K562 (cell line): ENCODE measurements at regions not wholly inside any gene's neighbourhood (a gene's known extent, or its start where the extent isn't known, plus 50 kb on each side); places are given as distances from the start of the nearest gene placed in this dataset.

Experiments used
- BACH1 ChIP-seq: fragments of 200-800 bp; sonication (Bioruptor generic); IDR thresholded peaks from 2 replicates; pipeline ENCODE4 v1.6.1; 2016; ENCODE audit warnings: missing genetic modification characterization, missing compliant biosample characterization
- CBFB ChIP-seq: sonication (generic); formaldehyde crosslinking; IDR thresholded peaks from 2 replicates; pipeline ENCODE4 v1.4.0; 2020; ENCODE audit warnings: mild to moderate bottlenecking, missing genetic modification reagents
- CBX3 ChIP-seq, 2 experiments: IDR thresholded peaks; 1 replicate in 1 of 2; 2 replicates in 1 of 2; pipeline ENCODE4 v1.6.1; 2012; ENCODE audit warnings: inconsistent platforms in 2 of 2, low read length in 2 of 2, borderline replicate concordance in 1 of 2, control low read depth in 1 of 2
- EP300 ChIP-seq: IDR thresholded peaks from 2 replicates; pipeline ENCODE4 v1.6.1; 2012; ENCODE audit warnings: low read length, improper control_type of control experiment
- EP400 ChIP-seq: fragments of 450-650 bp; IDR thresholded peaks from 2 replicates; pipeline ENCODE4 v1.6.1; 2017; ENCODE audit warnings: antibody characterized with exemption, mild to moderate bottlenecking, moderate library complexity
- FOXK2 ChIP-seq, 2 experiments: fragments of 450-650 bp; IDR thresholded peaks in 1 of 2; conservative IDR thresholded peaks in 1 of 2; 2 replicates each; pipeline ENCODE4 v1.6.1; 2016; ENCODE audit warnings: low read depth in 2 of 2, mild to moderate bottlenecking in 1 of 2
- GTF3C2 ChIP-seq: IDR thresholded peaks from 3 replicates; pipeline ENCODE4 v1.6.1; 2011; ENCODE audit warnings: borderline replicate concordance, mild to moderate bottlenecking, moderate library complexity; ENCODE audit not compliant: insufficient read length; ENCODE audit errors: extremely low read depth
- MAZ ChIP-seq, 2 experiments: fragments of 450-650 bp in 1 of 2; sonication (generic) in 1 of 2; formaldehyde crosslinking; IDR thresholded peaks in 1 of 2; conservative IDR thresholded peaks in 1 of 2; 2 replicates each; pipeline versions ENCODE4 v1.4.0 to v1.5.0; 2020; ENCODE audit warnings: mild to moderate bottlenecking in 1 of 2, missing genetic modification reagents in 1 of 2
- RCOR1 ChIP-seq, 2 experiments: IDR thresholded peaks; 2 replicates each; pipeline ENCODE4 v1.6.1; 2012; ENCODE audit warnings: low read depth in 2 of 2, low read length in 2 of 2, borderline replicate concordance in 1 of 2, improper control_type of control experiment in 1 of 2
- ZBTB40 ChIP-seq, 2 experiments: fragments of 450-650 bp in 1 of 2; sonication (generic) in 1 of 2; formaldehyde crosslinking in 1 of 2; IDR thresholded peaks; 2 replicates each; pipeline versions ENCODE4 v1.7.1 to v1.9.0; 2016 to 2022; ENCODE audit warnings: inconsistent platforms in 1 of 2, mild to moderate bottlenecking in 1 of 2, missing genetic modification reagents in 1 of 2
- ZKSCAN1 ChIP-seq: fragments of 150-350 bp; IDR thresholded peaks from 2 replicates; pipeline ENCODE4 v1.6.1; 2016; ENCODE audit warnings: low read depth, low read length
- ZNF76 ChIP-seq: fragments of 250-450 bp; sonication (Bioruptor Pico); IDR thresholded peaks from 2 replicates; pipeline ENCODE4 v1.4.0; 2020; ENCODE audit warnings: mild to moderate bottlenecking, moderate library complexity, borderline replicate concordance
- TF ChIP-seq, protein P1 (sequence below), 2 experiments: IDR thresholded peaks; 2 replicates each; pipeline ENCODE4 v1.6.1; 2011; ENCODE audit warnings: borderline replicate concordance in 1 of 2, control low read depth in 1 of 2, low read depth in 1 of 2, low read length in 1 of 2, mild to moderate bottlenecking in 1 of 2, mixed read lengths in 1 of 2, moderate library complexity in 1 of 2; ENCODE audit not compliant: insufficient read depth in 1 of 2, insufficient read length in 1 of 2, poor library complexity in 1 of 2, severe bottlenecking in 1 of 2; ENCODE audit errors: extremely low read depth in 1 of 2

DNA sequence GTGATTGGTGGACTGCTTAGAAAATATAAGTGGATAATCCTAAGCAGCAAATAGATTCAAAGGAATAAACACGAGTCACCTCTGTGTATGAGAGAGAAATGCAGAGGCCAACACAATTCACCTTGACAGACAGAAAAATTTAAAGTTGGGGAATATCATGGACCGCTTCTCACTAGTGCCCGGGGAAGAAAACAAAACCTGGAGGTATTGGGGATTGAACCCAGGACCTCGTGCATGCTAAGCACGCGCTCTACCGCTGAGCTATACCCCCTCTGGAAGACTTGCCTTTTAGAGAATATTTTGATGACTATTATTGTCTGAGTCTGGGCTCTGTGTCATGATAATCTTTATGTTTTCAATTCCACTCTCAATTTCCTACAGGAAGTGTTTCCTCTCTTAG, 111.9 kb downstream of the TRIM27 start (continued):
- peak; percentile 96 for TF ChIP-seq GTF3C2
- peak in 1 of 2 experiments; percentile 69; a peak in 2 of 4 replicates for TF ChIP-seq MAZ (CRISPR knock-in tag; conservative IDR thresholded peaks at IDR 0.05 in 1 of 2, IDR thresholded peaks at IDR 0.05 in 1 of 2)
- peak in 1 of 2 experiments; percentile 52; a peak in 1 of 3 replicates for TF ChIP-seq CBX3 (IDR thresholded peaks at IDR 0.05; ENCODE audit: borderline replicate concordance in 1 of 2, low read length in 2 of 2)
- peak; percentile 79 for TF ChIP-seq ZBTB40 (IDR thresholded peaks at IDR 0.05)
- no peak for TF ChIP-seq ZBTB40 (CRISPR knock-in tag; IDR thresholded peaks at IDR 0.05)
- no peak for TF ChIP-seq ZNF76 (CRISPR knock-in tag)
- 0 out of 2 replicates have a peak, but pooled peaks have one; percentile 55 for TF ChIP-seq EP300
- TF ChIP-seq RCOR1 (IDR thresholded peaks at IDR 0.05; ENCODE audit: borderline replicate concordance in 1 of 2, low read depth in 2 of 2, low read length in 2 of 2) = peak in 1 of 2 experiments; percentile 47; a peak in 1 of 4 replicates
- 0 out of 2 replicates have a peak, but pooled peaks have one; percentile 41 for TF ChIP-seq ZKSCAN1
- TF ChIP-seq, protein P1, sequence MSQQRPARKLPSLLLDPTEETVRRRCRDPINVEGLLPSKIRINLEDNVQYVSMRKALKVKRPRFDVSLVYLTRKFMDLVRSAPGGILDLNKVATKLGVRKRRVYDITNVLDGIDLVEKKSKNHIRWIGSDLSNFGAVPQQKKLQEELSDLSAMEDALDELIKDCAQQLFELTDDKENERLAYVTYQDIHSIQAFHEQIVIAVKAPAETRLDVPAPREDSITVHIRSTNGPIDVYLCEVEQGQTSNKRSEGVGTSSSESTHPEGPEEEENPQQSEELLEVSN (IDR thresholded peaks at IDR 0.05; ENCODE audit: borderline replicate concordance in 1 of 2, extremely low read depth in 1 of 2, insufficient read depth in 1 of 2, insufficient read length in 1 of 2, low read depth in 1 of 2, low read length in 1 of 2, poor library complexity in 1 of 2, severe bottlenecking in 1 of 2) = peak; percentile 38 to 75
- TF ChIP-seq EP400 = peak; percentile 43
- TF ChIP-seq BACH1 (tag) = 0 out of 2 replicates have a peak, but pooled peaks have one; percentile 21
- no peak for TF ChIP-seq CBFB (CRISPR knock-in tag)
- 0 out of 4 replicates have a peak, but pooled peaks of 1 of the 2 experiments have one; percentile 39 for TF ChIP-seq FOXK2 (conservative IDR thresholded peaks at IDR 0.05 in 1 of 2, IDR thresholded peaks at IDR 0.05 in 1 of 2; ENCODE audit: low read depth in 2 of 2)
